GM21825 (cell line): ENCODE measurements at regions not wholly inside any gene's neighbourhood (a gene's known extent, or its start where the extent isn't known, plus 50 kb on each side); places are given as distances from the start of the nearest gene placed in this dataset.
A peak's percentile ranks its signal among the peaks of the same experiment; 100 is the strongest.

ENCODE experiments used
- ATAC-seq: cut with Tn5 transposase; IDR thresholded peaks from one replicate; pipeline ENCODE4 v1.9.1; 2021; ENCODE audit warnings: mild to moderate bottlenecking, moderate library complexity; ENCODE audit not compliant: unreplicated experiment

- no peak for ATAC-seq
Observed at GRCh38 chr6:53417141-53417540, 68.4 kb upstream of the ELOVL5 start.

GRCh38 chr6:53413326-53413725, 64.6 kb upstream of the ELOVL5 start:
- no peak for ATAC-seq

- ATAC-seq = no peak
Observed at GRCh38 chr6:53412751-53413150, 64.0 kb upstream of the ELOVL5 start.

- ATAC-seq = no peak
Observed at GRCh38 chr6:53412021-53412715, 63.4 kb upstream of the ELOVL5 start.

GRCh38 chr6:53411451-53411850, 62.7 kb upstream of the ELOVL5 start:
- no peak for ATAC-seq

- peak; percentile 89 for ATAC-seq
Observed at GRCh38 chr6:53410508-53411258, 61.9 kb upstream of the ELOVL5 start.

GRCh38 chr6:53408826-53409225, 60.1 kb upstream of the ELOVL5 start:
- no peak for ATAC-seq

GRCh38 chr6:53399027-53399344, 50.2 kb upstream of the ELOVL5 start:
- no peak for ATAC-seq

GRCh38 chr6:53398247-53399026, 49.7 kb upstream of the ELOVL5 start:
- ATAC-seq = no peak
